ENCODE measurements at regions not wholly inside any gene's neighbourhood (a gene's known extent, or its start where the extent isn't known, plus 50 kb on each side); places are given as distances from the start of the nearest gene placed in this dataset.
A peak's percentile ranks its signal among the peaks of the same experiment; 100 is the strongest.

- DNase-seq (ENCODE audit: low spot score in 2 of 2): no peak
- TF ChIP-seq POLR2AphosphoS5 (IDR thresholded peaks at IDR 0.05): no peak
- TF ChIP-seq, protein P1, sequence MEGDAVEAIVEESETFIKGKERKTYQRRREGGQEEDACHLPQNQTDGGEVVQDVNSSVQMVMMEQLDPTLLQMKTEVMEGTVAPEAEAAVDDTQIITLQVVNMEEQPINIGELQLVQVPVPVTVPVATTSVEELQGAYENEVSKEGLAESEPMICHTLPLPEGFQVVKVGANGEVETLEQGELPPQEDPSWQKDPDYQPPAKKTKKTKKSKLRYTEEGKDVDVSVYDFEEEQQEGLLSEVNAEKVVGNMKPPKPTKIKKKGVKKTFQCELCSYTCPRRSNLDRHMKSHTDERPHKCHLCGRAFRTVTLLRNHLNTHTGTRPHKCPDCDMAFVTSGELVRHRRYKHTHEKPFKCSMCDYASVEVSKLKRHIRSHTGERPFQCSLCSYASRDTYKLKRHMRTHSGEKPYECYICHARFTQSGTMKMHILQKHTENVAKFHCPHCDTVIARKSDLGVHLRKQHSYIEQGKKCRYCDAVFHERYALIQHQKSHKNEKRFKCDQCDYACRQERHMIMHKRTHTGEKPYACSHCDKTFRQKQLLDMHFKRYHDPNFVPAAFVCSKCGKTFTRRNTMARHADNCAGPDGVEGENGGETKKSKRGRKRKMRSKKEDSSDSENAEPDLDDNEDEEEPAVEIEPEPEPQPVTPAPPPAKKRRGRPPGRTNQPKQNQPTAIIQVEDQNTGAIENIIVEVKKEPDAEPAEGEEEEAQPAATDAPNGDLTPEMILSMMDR (IDR thresholded peaks at IDR 0.05): peak in 1 of 2 donors; percentile 77
- H3K27ac ChIP-seq: no peak overlapping the region
- WGBS: 57% methylated on average over 5 of the region's 5 CpGs
- H3K9me3 ChIP-seq: no peaks in the 10 kb centered on the region
- peaks cover 7% of the 10 kb centered on the region for H3K4me1 ChIP-seq
- no peak overlapping the region for H3K4me3 ChIP-seq
- H3K36me3 ChIP-seq: no peaks in the 10 kb centered on the region
- peaks cover 22% of the 10 kb centered on the region for H3K27me3 ChIP-seq
Measured at GRCh38 chr22:22748297-22748743, 103.9 kb downstream of the GGTLC2 start.

GRCh38 chr22:22748756-22749155, 104.3 kb downstream of the GGTLC2 start:
- no peak for DNase-seq (ENCODE audit: low spot score in 2 of 2)
- H3K36me3 ChIP-seq: no peaks in the 10 kb centered on the region
- WGBS: 100% methylated on average over 1 of the region's 1 CpG
- no peaks in the 10 kb centered on the region for H3K9me3 ChIP-seq
- peaks cover 10% of the 10 kb centered on the region for H3K4me1 ChIP-seq
- peaks cover 18% of the 10 kb centered on the region for H3K27me3 ChIP-seq
- H3K4me3 ChIP-seq: no peak overlapping the region
- H3K27ac ChIP-seq: no peak overlapping the region
- TF ChIP-seq POLR2A (IDR thresholded peaks at IDR 0.05) (no peak), POLR2AphosphoS5 (IDR thresholded peaks at IDR 0.05) (no peak), EP300 (IDR thresholded peaks at IDR 0.05) (no peak)
- TF ChIP-seq, protein P1 (IDR thresholded peaks at IDR 0.05): no peak

GRCh38 chr22:22749167-22749758, 104.8 kb downstream of the GGTLC2 start:
- H3K36me3 ChIP-seq: no peaks in the 10 kb centered on the region
- H3K27me3 ChIP-seq: peaks cover 12% of the 10 kb centered on the region
- no peak overlapping the region for H3K27ac ChIP-seq
- no peak overlapping the region for H3K4me3 ChIP-seq
- 71% methylated on average over 6 of the region's 7 CpGs for WGBS
- H3K4me1 ChIP-seq: peaks cover 10% of the 10 kb centered on the region
- H3K9me3 ChIP-seq: no peaks in the 10 kb centered on the region
- DNase-seq (ENCODE audit: low spot score in 2 of 2): no peak
- TF ChIP-seq POLR2A (IDR thresholded peaks at IDR 0.05): no peak
- no peak for TF ChIP-seq EP300 (IDR thresholded peaks at IDR 0.05)
- TF ChIP-seq, protein P1 (IDR thresholded peaks at IDR 0.05): no peak
- no peak for TF ChIP-seq POLR2AphosphoS5 (IDR thresholded peaks at IDR 0.05)

GRCh38 chr22:22750335-22751042, 106.1 kb downstream of the GGTLC2 start:
- H3K27ac ChIP-seq: no peak overlapping the region
- H3K36me3 ChIP-seq: no peaks in the 10 kb centered on the region
- peaks cover 10% of the 10 kb centered on the region for H3K4me1 ChIP-seq
- DNase-seq (ENCODE audit: low spot score in 2 of 2): no peak
- 59% methylated on average over 3 of the region's 6 CpGs for WGBS
- H3K27me3 ChIP-seq: peaks cover 1% of the 10 kb centered on the region
- no peak overlapping the region for H3K4me3 ChIP-seq
- no peaks in the 10 kb centered on the region for H3K9me3 ChIP-seq
- TF ChIP-seq POLR2A (IDR thresholded peaks at IDR 0.05) (no peak), POLR2AphosphoS5 (IDR thresholded peaks at IDR 0.05) (no peak), EP300 (IDR thresholded peaks at IDR 0.05) (no peak)
- TF ChIP-seq, protein P1 (IDR thresholded peaks at IDR 0.05): no peak

GRCh38 chr22:22751043-22751603, 106.7 kb downstream of the GGTLC2 start:
- Histone ChIP-seq H3K36me3 (no peaks in the 10 kb centered on the region), H3K4me1 (peaks cover 10% of the 10 kb centered on the region), H3K4me3 (no peak overlapping the region), H3K9me3 (no peaks in the 10 kb centered on the region), H3K27me3 (no peaks in the 10 kb centered on the region), H3K27ac (no peak overlapping the region)
- WGBS: 96% methylated on average over 2 of the region's 2 CpGs
- no peak for DNase-seq (ENCODE audit: low spot score in 2 of 2)
- TF ChIP-seq POLR2AphosphoS5 (IDR thresholded peaks at IDR 0.05) (no peak), POLR2A (IDR thresholded peaks at IDR 0.05) (no peak), EP300 (IDR thresholded peaks at IDR 0.05) (no peak)
- TF ChIP-seq, protein P1 (IDR thresholded peaks at IDR 0.05): no peak
